Ishikawa (cell line): ENCODE measurements at regions not wholly inside any gene's neighbourhood (a gene's known extent, or its start where the extent isn't known, plus 50 kb on each side); places are given as distances from the start of the nearest gene placed in this dataset.

ENCODE experiments used
- REST ChIP-seq: IDR thresholded peaks from 2 replicates; pipeline ENCODE4 v1.6.1; 2012; ENCODE audit warnings: low read depth, mild to moderate bottlenecking
- TAF1 ChIP-seq: IDR thresholded peaks from 2 replicates; pipeline ENCODE4 v1.6.1; 2012; ENCODE audit warnings: low read depth, mild to moderate bottlenecking

- TF ChIP-seq REST = no peak
- no peak for TF ChIP-seq TAF1
Observed at GRCh38 chr4:103778221-103778620, 58.4 kb upstream of the TACR3 start.
